HK-2 (cell line): ENCODE measurements at regions not wholly inside any gene's neighbourhood (a gene's known extent, or its start where the extent isn't known, plus 50 kb on each side); places are given as distances from the start of the nearest gene placed in this dataset.
"Not testable (repeated sequence)": the region's sequence is repeated elsewhere in the genome, so short reads cannot be mapped to it uniquely, and the experiment has no call there.

Experiments used
- DNase-seq: peaks from one replicate; pipeline ENCODE4 v3.0.0-alpha.2; 2018; ENCODE audit not compliant: unreplicated experiment

DNA sequence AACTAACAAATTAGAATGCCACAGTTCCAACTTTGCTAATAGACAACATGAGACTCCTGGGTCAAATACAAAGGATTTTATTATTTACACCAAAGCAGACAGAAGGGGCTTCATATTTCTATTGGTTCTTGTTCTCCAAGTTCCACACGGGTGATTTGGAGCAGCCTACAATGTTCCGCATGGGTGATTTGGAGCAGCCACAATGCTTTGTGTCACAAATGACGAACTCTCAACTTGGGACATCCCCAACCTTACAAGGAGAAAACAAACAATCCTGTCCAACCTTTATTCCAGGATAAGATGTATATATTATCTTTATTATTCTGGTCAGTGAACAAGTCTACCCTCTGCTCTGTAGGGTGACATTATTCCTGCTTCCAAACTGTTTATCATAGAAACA lies 694.3 kb upstream of the MGAT4C start:
- DNase-seq: peak; percentile 5

DNA sequence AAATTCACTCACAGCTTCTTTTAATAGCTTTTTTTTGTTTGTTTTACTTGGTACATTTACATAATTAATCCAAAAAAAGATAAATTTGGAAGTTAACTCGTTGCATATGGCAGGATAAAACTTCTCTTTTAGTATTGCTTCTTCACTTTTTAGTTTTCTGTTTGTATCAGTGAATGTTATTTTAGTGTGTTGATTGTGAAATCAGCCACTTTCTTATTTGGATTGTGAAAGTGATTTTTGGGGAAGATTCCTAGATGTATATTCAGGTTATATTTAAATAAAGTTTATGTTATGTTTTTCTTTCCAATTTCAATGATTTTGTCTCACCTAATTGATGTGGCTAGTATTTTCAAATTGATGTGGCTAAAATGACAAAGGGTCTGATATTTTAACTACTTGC lies 693.9 kb upstream of the MGAT4C start:
- DNase-seq: no peak

DNA sequence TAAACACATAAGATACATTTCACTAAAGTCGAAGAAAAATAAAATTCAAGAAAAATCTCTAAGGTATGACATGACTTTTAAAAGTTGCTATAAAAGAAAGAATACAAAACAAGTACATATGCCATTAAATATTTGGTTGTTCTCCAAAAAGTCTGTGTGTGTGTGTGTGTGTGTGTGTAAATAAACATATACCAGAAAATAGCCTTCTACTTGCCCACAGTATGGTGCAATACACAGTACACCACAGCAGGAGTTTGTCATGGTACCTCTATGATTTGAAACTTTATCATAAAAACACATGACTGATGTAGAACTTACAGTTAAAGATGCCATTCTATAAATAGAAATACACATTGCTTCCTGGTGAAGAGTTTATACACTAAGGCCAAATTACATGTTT lies 692.7 kb upstream of the MGAT4C start:
- no peak for DNase-seq

DNA sequence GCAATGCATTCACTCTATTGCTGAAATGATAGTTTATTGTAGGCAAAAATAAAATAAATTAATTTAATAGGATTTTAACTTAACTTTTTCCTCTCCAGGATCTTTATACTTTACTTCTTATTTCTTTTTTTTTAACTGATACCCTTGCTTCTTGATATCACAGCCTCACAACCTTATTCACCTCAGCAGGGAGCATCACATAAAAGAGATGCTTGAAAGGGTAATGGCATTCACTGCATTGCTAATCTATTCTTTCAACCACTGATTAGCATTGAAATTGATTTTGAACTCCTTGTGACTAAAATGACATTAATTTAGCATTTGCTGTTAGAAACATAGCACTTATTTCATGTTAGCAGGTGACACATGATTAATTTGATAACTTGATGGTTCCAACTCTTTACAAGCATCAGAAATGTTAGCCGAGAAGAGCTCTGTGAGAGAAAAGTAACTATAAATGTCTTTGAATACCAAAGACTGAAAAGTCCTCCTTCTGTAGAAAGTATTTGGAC lies 689.5 kb upstream of the MGAT4C start:
- no peak for DNase-seq

DNA sequence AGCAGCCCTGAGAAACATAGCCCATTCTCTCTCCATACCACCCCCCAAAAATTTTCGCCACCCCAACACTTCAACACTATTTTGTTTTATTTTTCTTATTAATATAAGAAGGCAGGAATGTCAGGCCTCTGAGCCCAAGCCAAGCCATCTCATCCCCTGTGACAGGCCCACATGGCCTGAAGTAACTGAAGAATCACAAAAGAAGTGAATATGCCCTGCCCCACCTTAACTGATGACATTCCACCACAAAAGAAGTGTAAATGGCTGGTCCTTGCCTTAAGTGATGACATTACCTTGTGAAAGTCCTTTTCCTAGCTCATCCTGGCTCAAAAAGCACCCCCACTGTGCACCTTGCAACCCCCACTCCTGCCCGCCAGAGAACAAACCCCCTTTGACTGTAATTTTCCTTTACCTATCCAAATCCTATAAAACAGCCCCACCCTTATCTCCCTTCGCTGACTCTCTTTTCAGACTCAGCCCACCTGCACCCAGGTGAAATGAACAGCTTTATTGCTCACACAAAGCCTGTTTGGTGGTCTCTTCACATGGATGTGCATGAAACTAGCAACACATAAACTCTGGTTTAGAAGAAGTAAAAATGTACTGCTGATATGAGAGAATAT lies 688.1 kb upstream of the MGAT4C start:
- DNase-seq: not testable (repeated sequence)

DNA sequence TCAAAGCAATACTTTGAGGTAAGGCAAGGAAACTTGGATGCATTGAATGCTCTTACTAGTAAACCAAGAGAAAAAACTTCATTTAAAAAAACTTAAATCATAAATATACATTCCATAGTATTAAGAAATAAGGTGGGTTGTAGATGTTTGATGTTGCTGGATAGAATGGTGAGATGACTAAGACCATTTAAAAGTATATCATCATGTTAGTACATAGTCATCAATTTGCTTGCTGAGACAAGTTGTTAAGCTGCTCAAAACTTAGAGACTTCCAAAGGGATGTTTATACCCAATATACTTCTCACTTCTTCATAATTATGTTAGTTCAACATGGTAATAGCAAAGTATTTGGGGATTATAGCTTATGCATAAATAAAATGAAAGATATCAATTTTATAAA lies 675.5 kb upstream of the MGAT4C start:
- DNase-seq: no peak

DNA sequence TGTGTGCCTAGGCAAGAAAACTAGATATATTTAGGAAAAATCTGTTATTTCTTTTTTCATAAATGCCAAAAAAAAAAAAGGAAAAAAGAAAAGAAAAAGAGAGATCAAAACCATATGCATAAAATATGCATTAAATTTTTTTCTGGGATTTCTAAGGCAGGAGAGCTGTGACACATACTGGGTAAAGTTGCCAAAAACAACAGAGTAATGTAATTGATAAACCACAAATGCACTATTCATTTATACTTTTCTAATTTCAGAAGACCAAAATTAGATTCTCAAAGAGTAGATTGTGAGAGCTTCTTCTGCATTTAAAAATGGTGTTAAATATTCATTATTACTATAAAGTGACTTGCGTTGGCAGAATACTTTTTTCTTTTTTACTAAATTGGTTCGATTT lies 673.8 kb upstream of the MGAT4C start:
- DNase-seq: no peak

DNA sequence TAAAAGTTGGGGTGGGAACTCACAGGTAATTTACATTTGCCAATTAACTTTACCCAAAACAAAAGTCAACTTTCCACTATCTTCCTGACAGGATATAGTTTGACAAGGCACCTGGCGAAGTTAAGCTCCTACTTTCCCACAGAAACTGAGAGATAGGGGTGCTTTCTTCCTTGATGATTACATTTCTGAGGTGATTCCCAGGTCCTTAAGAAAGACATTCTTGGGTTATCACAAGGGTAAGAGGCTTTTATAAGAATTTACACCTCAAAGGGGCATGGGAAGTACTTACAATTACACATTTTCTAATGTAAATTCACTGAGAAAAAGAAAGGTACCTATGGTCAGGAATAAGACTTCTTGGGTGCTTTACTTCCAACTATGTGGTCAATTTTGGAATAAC lies 660.9 kb upstream of the MGAT4C start:
- no peak for DNase-seq

DNA sequence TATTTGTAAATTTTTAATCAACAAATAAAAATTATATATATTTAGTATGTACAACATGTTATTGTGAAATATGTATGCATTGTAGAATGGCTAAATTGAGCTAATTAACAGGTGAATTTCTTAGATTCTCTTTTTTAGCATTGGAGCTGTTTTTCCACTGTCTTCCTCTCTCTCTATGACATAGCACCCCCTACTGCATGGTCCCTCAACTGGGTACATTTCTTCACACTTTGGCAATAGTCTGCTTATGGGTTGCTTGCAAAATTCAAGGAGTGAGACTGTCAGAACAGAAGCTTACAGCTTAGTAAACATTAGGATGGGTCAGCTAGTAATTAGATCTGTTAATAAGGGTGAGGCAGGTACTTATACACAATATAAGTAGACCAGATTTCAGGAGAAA lies 658.5 kb upstream of the MGAT4C start:
- DNase-seq: peak; percentile 17

DNA sequence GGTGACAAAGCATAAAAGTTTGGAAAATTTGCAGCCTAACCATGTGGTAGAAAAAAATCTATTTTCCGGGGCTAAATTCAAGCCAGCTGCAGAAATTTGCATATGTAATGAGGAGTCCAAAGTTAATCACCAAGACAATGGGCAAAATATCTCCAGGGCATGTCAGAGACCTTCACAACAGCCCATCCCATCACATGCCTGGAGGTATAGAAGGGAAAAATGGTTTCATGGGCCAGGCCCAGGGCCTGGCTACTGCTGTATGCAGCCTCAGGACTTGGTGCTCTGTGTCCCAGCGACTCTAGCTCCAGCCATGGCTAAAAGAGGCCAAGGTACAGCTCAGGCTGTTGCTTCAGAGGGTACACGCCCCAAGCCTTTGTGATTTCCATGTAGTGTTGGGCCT lies 655.8 kb upstream of the MGAT4C start:
- DNase-seq: no peak

DNA sequence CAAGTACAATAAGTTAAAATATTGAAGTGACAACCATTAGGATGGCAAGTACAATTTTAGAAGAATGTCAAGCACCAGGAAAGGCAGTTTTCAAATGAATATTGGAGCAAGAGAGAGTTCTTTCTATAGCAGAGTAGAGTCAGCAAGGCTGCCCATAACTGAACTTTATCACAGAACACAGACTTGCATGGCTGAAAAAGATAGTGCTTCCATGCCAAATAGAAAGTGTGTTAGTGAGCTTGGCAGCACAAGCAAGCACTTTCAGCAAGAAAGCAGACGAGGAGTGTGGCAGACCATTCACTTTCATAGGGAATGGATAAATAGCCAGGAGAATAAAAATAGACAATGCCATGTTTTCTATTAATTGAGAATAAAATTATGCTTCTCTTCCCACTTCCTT lies 647.0 kb upstream of the MGAT4C start:
- no peak for DNase-seq

DNA sequence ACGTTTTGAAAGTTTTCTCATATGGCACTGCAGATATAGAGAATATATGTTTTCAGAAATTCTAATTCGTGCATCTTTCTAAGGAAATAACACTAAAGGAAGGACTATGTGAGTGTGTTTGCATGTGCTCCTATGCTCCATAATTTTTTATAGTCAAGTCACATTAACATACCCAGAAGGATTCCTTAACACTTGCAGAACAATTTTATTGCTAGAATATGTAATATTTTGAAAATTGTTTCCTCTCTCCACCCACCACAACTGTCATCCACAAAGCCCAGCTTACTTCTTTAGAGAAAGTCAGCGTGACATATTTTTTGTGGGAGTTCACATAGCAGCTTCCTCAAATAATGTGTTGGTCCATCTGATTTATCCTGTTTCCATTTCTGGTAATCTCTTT lies 604.6 kb upstream of the MGAT4C start:
- DNase-seq: no peak

DNA sequence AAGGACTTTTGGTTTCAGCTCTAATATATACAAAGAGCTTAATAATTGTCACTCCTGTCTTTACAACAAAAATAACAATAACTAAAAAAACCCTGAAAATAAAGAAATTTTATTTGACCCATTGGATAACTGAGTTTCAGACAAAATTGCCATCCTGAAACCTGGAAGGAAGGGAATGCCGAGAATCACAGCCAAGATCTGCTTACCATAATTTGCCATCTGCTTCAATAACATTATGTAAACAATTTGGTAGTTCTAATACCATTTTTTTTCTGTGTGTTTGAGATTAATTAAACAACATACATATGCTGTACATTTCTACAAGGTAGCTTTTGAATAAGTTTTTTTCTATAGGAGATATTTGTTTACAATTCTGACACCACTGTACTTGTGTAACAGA lies 596.3 kb upstream of the MGAT4C start:
- DNase-seq: no peak

DNA sequence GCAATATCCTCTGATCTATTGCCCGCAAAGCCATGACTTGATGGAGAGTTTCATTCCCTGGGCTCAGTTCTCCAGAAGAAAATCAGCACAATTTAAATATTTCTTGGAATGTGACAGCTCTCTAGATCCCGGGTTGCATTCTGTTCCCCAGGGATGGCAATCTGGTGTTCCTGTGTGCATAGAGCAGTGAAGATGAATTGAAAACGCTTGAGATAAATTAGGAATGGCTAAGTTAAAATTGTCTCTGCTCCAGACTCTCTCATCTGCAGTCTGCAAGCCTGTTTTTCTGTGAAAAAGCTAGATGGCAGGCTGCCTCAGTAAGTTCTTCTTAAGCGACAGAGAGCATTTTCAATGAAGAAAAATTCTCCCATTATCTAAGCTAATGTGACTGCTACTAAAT lies 582.5 kb upstream of the MGAT4C start:
- no peak for DNase-seq

DNA sequence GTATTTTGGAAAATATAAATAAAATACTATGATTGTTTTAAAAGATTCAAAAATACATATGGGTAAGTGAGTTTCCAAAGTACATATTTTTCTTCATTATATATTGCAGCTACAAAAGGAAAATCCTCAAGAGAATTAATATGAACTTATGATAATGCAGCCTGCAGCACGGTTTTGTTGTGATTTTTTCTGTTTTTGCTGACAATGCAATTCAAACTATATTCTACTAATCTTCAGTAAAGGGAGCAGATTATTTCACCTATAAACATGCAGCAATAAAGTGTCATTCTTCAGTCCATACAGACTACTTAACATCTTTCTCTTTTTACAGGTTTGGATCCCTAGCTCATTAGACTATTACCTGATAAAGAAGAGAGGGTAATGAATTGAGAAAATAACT lies 582.1 kb upstream of the MGAT4C start:
- no peak for DNase-seq

DNA sequence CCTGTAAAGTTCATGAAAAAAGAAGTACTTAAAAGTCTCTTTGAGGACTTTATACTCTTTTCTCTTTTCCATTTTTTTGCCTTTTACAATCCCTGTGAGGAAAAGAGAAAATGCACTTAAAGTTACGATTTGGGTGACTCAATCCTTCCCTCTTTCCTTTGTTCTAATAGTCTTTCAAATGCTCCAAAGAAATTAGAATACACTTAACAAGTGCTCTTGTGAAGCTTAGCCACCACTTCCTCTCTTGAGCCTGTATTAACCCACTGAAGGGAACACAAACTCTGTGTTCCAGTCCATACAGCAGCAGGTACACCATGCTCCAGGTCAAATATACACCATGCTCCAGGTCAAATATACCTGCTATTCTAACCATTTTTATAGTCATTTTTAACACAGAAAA lies 581.1 kb upstream of the MGAT4C start:
- DNase-seq: no peak

DNA sequence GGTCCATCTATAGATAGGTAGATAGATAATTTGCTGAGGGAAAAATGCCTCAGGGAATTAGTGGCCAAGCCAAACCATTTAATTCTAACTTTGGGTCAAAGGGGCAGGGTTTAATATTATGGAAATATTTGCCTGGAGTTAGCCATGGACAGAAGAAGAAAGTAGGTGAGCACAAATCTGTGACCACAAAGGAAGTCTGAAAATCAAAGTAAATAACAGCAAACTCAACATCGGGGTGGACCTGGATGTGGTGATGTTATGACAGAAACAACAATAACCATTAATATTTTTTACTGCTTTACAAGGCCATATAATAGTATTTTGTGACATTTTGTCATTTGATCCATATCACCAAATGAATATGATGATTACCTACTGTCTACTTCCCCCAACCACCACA lies 578.0 kb upstream of the MGAT4C start:
- DNase-seq: no peak

DNA sequence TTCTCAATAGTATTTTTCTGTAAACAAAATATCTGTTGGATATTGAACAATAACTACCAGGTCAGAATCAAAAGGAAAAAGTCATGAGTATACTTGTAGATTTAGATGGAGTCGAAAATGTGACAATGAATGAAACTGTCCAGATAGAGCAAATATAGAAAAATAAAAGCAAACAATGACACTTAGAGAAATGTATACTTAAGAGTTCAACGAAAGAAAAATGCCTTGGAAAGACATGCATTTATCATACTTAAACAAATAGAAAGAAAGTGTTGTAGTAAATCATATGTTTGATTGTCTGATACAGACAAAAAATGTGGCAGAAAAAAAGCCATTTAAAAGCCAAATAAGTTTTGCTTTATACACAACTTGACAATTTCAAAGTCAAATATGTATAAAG lies 571.2 kb upstream of the MGAT4C start:
- DNase-seq: no peak

DNA sequence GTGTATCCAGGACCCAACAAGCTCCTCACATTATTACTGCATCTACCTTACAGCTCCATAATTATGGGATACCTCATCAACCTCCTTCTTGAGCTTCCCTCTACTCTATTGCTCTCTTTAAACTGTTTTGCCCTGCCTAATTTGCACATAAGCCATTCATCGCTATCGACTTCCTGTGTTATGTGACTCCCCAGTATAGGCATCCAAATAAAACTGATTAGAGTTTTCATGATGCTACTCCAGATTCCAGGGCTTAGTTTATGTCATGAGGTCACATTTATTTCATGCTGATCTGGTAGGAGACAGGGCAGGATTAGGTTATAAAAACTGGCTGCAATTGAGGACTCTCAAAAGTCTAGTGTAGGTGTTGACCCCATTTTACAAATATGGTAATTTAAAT lies 569.9 kb upstream of the MGAT4C start:
- DNase-seq: no peak

DNA sequence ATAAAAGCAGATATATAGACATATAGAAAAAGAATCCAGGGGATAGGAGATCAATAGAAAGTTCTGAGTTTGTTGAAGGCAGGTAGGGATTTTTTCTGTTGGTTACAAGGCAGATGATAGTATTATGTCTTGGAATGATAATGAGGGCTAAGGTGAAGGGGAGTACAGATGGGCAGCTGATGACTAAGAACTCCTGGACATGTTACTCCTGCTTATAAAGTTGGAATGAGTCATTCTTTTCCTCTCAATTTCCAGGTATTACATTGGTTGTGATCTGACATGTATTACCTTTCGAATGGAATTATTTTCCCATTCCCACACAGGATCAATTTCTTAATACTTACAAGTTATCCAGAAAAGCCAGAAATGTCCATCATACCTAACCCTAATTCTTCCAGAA lies 545.2 kb upstream of the MGAT4C start:
- no peak for DNase-seq

DNA sequence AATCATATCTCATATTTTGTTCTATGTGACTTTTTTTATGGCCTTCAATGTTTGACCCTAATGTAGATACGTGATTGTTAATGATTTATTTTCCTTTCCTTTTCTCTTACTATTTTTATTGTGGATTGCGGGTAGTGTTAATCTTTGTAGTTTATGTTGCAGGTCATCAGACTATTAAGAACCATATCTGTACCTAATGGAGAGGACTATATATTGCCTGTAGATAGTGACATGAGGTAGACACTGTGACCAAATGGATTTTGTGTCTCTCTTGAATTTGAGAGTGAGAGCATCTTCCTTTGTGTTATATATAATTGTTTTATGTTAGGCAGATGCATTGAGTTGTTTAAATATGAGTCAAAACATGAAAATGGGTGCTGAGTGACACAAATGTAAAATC lies 543.4 kb upstream of the MGAT4C start:
- no peak for DNase-seq

DNA sequence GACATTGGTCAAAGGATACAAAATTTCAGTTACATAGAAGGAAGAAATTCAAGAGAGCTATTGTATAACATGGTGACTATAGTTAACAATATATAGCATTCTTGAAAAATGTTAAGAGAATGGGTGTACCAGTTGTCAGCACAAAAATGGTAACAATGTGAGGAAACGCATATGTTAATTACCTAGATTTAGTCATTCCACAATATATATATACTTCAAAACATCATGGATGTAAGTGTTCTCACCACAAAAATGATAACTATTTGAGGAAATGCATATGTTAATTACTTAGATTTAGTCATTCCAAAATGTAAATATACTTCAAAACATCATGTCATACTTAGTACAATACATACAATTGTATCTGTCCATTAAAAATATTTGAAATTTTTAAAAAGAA lies 540.4 kb upstream of the MGAT4C start:
- DNase-seq: no peak

DNA sequence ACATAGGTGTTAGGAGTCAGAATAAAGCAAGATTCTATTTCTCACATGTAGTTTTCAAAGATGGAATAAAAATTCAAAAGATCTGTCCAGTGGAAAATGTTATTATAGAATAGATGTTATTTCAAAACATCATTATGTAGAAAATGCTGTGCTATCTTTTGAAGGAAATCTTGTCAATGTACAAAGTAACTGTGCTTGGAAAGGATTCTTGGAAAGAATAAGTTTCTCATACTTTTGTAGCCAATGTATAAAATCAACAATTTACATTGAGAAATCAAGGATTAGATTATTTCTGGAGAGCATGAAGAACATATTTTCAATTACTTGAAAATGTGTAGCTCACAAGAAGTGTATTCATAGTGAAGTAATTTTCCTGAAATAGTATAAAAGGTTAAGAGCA lies 532.5 kb upstream of the MGAT4C start:
- DNase-seq: no peak

DNA sequence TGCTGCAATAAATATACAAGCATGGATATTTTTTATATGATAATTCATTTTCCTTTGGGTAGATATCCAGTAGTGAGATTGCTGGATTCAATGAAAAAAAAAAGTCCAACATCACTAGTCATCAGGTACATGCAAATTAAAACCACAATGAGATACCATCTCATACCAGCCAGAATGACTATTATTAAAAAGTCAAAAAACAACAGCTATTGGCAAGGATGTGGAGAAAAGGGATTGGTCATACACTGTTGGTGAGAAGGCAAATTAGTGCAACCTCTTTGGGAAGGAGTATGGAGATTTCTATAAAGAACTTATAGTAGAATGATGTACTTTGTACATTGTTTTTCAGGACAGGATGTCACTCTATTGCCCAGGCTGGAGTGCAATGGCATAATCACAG lies 531.2 kb upstream of the MGAT4C start:
- DNase-seq: no peak

DNA sequence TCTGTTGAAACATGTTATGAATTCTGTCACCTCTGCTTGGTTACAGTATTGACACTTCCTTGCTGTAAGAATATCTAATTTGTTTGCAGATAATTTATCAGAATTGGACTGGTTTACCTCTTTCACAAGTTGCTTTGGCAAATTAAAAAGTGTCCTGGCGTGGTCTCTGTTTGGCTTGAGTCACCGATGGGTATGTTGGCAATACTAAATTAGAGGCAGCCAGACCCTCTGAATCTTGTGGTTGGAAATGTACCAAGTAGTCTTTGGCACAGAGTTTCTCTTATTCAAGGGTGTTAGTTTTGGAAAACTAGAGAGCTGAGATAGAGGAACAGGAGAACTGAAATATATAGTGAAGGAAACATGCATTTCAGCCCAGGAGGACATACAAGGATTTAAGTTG lies 521.1 kb upstream of the MGAT4C start:
- no peak for DNase-seq
